ENCODE measurements at regions not wholly inside any gene's neighbourhood (a gene's known extent, or its start where the extent isn't known, plus 50 kb on each side); places are given as distances from the start of the nearest gene placed in this dataset.

GRCh38 chr14:94966868-94967267, 190.5 kb downstream of the DICER1 start:
- TF ChIP-seq, protein P1, sequence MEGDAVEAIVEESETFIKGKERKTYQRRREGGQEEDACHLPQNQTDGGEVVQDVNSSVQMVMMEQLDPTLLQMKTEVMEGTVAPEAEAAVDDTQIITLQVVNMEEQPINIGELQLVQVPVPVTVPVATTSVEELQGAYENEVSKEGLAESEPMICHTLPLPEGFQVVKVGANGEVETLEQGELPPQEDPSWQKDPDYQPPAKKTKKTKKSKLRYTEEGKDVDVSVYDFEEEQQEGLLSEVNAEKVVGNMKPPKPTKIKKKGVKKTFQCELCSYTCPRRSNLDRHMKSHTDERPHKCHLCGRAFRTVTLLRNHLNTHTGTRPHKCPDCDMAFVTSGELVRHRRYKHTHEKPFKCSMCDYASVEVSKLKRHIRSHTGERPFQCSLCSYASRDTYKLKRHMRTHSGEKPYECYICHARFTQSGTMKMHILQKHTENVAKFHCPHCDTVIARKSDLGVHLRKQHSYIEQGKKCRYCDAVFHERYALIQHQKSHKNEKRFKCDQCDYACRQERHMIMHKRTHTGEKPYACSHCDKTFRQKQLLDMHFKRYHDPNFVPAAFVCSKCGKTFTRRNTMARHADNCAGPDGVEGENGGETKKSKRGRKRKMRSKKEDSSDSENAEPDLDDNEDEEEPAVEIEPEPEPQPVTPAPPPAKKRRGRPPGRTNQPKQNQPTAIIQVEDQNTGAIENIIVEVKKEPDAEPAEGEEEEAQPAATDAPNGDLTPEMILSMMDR (IDR thresholded peaks at IDR 0.05), result no peak
- TF ChIP-seq EZH2phosphoT487 (IDR thresholded peaks at IDR 0.05), result no peak

Measured in neural progenitor cell (in vitro differentiated cells).